ENCODE measurements at regions not wholly inside any gene's neighbourhood (a gene's known extent, or its start where the extent isn't known, plus 50 kb on each side); places are given as distances from the start of the nearest gene placed in this dataset.

DNA sequence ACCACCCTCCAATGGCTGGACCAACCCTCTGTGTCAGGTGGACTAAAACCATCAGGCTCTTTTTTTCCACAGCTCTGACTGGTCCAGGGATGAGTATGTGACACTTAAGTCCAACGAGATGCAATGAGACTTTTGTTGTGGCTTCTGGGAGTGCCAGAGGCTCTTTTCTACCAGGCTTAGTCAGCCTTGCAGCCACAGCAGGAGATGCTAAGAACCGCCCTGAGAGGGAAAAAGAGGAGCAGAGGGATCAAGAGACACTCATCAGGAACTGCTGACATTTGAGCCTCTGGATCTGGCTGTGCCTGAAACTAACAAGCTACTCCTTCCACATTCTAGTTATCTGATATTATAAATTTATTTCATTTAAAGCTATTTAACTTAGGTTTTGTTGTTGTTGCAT, 270.9 kb upstream of the SULF2 start:
- H3K9ac ChIP-seq (ENCODE audit: low read length) = no peak overlapping the region
- H3K4me1 ChIP-seq (ENCODE audit: control insufficient read depth, insufficient read depth, low read length) = peaks cover 7% of the 10 kb centered on the region; the same call in 1 of the 2 replicates
- no peak overlapping the region for H3K4me3 ChIP-seq (ENCODE audit: low read depth, low read length)
- no peaks in the 10 kb centered on the region for H3K36me3 ChIP-seq (ENCODE audit: control insufficient read depth, insufficient read depth, low read length)
- H3K27me3 ChIP-seq (ENCODE audit: control insufficient read depth, insufficient read depth, low read length) = no peaks in the 10 kb centered on the region
- peaks cover 40% of the 10 kb centered on the region for H3K9me3 ChIP-seq (ENCODE audit: control insufficient read depth, insufficient read depth, low read depth, low read length)
- no peak overlapping the region for H3K27ac ChIP-seq (ENCODE audit: low read depth, low read length)

DNA sequence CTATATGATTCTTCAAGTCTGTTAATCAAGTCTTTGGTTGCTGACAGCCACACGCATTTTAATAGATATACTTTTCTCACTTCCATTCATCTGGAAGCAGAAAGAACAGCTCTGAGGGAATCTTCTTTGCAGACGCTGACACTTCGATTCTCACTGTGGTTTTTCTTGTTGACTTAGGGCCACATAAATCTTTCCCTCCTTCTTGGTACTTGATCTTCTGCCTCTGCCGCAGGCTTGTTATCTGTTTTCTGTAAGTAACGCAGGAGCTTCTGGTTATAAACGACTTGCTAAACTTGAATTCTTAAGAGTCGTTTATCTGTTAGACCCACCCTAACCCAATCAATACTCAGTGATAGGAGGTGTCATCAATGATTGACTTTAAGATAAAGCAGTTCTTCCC, 268.8 kb upstream of the SULF2 start:
- Histone ChIP-seq H3K27ac (ENCODE audit: low read depth, low read length) (no peak overlapping the region), H3K4me1 (ENCODE audit: control insufficient read depth, insufficient read depth, low read length) (peaks cover 7% of the 10 kb centered on the region; the same call in 1 of the 2 replicates), H3K4me3 (ENCODE audit: low read depth, low read length) (no peak overlapping the region), H3K27me3 (ENCODE audit: control insufficient read depth, insufficient read depth, low read length) (no peaks in the 10 kb centered on the region), H3K9ac (ENCODE audit: low read length) (no peak overlapping the region), H3K36me3 (ENCODE audit: control insufficient read depth, insufficient read depth, low read length) (no peaks in the 10 kb centered on the region), H3K9me3 (ENCODE audit: control insufficient read depth, insufficient read depth, low read depth, low read length) (peaks cover 35% of the 10 kb centered on the region)

- H3K36me3 ChIP-seq (ENCODE audit: control insufficient read depth, insufficient read depth, low read length) = no peaks in the 10 kb centered on the region
- peaks cover 20% of the 10 kb centered on the region for H3K9me3 ChIP-seq (ENCODE audit: control insufficient read depth, insufficient read depth, low read depth, low read length)
- no peak overlapping the region for H3K4me3 ChIP-seq (ENCODE audit: low read depth, low read length)
- H3K9ac ChIP-seq (ENCODE audit: low read length) = no peak overlapping the region
- no peak overlapping the region for H3K27ac ChIP-seq (ENCODE audit: low read depth, low read length)
- H3K4me1 ChIP-seq (ENCODE audit: control insufficient read depth, insufficient read depth, low read length) = peaks cover 7% of the 10 kb centered on the region; the same call in 1 of the 2 replicates
- H3K27me3 ChIP-seq (ENCODE audit: control insufficient read depth, insufficient read depth, low read length) = no peaks in the 10 kb centered on the region
Measured at GRCh38 chr20:48052475-48052835, 267.2 kb upstream of the SULF2 start.

DNA sequence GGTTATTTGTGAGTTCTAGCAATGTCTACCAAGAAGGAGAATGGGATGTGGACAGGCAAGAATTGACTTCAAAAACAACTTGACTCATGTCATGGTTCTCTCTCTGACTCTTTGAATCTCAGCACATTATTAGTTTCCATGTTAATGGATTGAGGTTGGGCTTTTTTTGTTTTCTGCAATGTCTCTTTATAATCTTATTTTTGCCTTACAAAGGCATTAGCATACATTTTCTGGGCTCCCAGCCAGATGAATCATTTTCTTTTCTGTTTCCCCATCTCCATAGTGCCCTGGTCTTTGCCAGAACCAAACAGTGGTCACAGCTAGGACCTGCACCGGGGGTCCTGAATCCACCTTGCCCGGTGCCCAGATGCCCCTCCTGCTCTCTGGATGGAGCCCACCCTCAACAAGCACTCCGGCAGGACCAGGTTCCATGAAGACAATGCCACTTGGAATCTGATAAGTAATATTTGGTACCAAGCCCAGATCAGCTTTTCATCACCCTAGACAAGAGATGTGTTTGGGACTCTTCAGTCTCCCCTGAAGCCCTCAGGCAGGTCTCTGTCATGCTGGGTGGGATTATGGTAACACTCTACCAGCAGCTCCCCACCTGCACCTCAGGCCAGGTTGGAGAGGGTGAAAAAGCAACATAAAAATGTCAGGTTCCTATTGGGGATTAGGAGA, 266.7 kb upstream of the SULF2 start:
- no peak overlapping the region for H3K27ac ChIP-seq (ENCODE audit: low read depth, low read length)
- H3K4me1 ChIP-seq (ENCODE audit: control insufficient read depth, insufficient read depth, low read length) = peaks cover 7% of the 10 kb centered on the region; the same call in 1 of the 2 replicates
- peaks cover 15% of the 10 kb centered on the region for H3K9me3 ChIP-seq (ENCODE audit: control insufficient read depth, insufficient read depth, low read depth, low read length)
- no peak overlapping the region for H3K4me3 ChIP-seq (ENCODE audit: low read depth, low read length)
- H3K36me3 ChIP-seq (ENCODE audit: control insufficient read depth, insufficient read depth, low read length) = no peaks in the 10 kb centered on the region
- H3K9ac ChIP-seq (ENCODE audit: low read length) = no peak overlapping the region
- no peaks in the 10 kb centered on the region for H3K27me3 ChIP-seq (ENCODE audit: control insufficient read depth, insufficient read depth, low read length)

DNA sequence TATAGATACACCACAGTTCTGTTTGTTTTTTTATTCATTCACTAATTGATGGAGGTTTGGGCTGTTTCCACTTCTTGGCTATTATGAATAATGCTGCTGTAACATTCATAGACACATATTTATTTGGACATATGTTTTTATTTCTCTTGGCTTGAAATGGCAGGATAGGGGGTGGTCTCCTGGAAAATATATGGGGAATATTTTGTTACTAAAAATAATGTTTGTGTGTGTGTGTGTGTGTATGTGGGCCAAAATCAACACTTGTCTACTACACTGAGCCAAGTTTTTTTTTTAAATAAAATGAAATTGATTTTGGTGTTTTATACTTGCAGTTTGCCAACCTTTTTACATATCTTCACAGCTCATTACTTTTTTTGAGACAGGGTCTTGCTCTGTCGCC, 264.4 kb upstream of the SULF2 start:
- H3K9me3 ChIP-seq (ENCODE audit: control insufficient read depth, insufficient read depth, low read depth, low read length) = peaks cover 8% of the 10 kb centered on the region; the same call in 1 of the 2 replicates
- no peaks in the 10 kb centered on the region for H3K36me3 ChIP-seq (ENCODE audit: control insufficient read depth, insufficient read depth, low read length)
- peaks cover 7% of the 10 kb centered on the region; the same call in 1 of the 2 replicates for H3K4me1 ChIP-seq (ENCODE audit: control insufficient read depth, insufficient read depth, low read length)
- H3K9ac ChIP-seq (ENCODE audit: low read length) = no peak overlapping the region
- 0 out of 2 replicates have a peak, but pooled peaks cover 3% of the 10 kb centered on the region for H3K27me3 ChIP-seq (ENCODE audit: control insufficient read depth, insufficient read depth, low read length)
- no peak overlapping the region for H3K27ac ChIP-seq (ENCODE audit: low read depth, low read length)
- no peak overlapping the region for H3K4me3 ChIP-seq (ENCODE audit: low read depth, low read length)

DNA sequence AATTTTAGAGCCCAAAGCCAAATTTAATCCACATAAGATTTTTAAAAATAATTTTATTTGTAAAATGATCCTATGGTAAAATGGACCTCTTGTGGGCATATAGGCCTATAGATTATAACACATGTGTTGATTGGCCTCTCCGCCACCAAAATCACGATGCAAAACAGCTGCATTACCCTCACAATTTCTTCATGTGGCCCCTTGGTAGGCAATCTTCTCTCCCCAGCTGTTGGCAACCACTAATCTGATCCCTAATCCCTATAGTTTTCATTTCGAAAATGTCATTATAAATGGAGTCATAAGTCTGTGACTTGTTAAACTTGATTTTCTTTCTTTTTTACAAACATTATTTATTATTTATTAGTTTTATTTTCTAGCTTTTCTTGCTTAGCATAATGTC, 263.9 kb upstream of the SULF2 start:
- Histone ChIP-seq H3K27ac (ENCODE audit: low read depth, low read length) (no peak overlapping the region), H3K4me3 (ENCODE audit: low read depth, low read length) (no peak overlapping the region), H3K27me3 (ENCODE audit: control insufficient read depth, insufficient read depth, low read length) (0 out of 2 replicates have a peak, but pooled peaks cover 3% of the 10 kb centered on the region), H3K9ac (ENCODE audit: low read length) (no peak overlapping the region), H3K36me3 (ENCODE audit: control insufficient read depth, insufficient read depth, low read length) (no peaks in the 10 kb centered on the region), H3K9me3 (ENCODE audit: control insufficient read depth, insufficient read depth, low read depth, low read length) (peaks cover 8% of the 10 kb centered on the region; the same call in 1 of the 2 replicates), H3K4me1 (ENCODE audit: control insufficient read depth, insufficient read depth, low read length) (peaks cover 7% of the 10 kb centered on the region; the same call in 1 of the 2 replicates)

- Histone ChIP-seq H3K36me3 (ENCODE audit: control insufficient read depth, insufficient read depth, low read length) (no peaks in the 10 kb centered on the region), H3K9ac (ENCODE audit: low read length) (no peak overlapping the region), H3K4me1 (ENCODE audit: control insufficient read depth, insufficient read depth, low read length) (peaks cover 7% of the 10 kb centered on the region; the same call in 1 of the 2 replicates), H3K4me3 (ENCODE audit: low read depth, low read length) (no peak overlapping the region), H3K27ac (ENCODE audit: low read depth, low read length) (no peak overlapping the region), H3K9me3 (ENCODE audit: control insufficient read depth, insufficient read depth, low read depth, low read length) (peaks cover 12% of the 10 kb centered on the region; the same call in 1 of the 2 replicates), H3K27me3 (ENCODE audit: control insufficient read depth, insufficient read depth, low read length) (0 out of 2 replicates have a peak, but pooled peaks cover 3% of the 10 kb centered on the region)
Measured at GRCh38 chr20:48047447-48047846, 262.2 kb upstream of the SULF2 start.

DNA sequence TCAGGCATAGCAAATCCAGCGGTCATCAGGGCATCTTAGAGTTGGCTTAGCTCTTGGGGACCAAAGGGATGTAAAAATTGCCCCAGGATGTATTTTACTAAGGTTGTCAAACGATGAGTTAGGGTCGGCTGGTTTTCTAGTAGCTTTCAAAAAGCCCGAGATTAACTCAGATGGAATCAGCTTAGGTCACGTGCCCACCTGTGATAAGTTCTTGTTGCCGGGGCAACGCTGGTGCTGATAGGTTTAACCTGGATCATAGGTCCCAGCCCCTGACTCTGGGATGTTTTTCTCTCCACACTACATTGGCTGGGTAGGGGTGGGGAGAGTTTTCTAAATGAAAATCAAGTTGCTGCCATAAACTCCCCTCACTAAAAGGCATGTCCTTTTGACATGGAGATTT, 257.3 kb upstream of the SULF2 start:
- no peaks in the 10 kb centered on the region for H3K36me3 ChIP-seq (ENCODE audit: control insufficient read depth, insufficient read depth, low read length)
- H3K4me1 ChIP-seq (ENCODE audit: control insufficient read depth, insufficient read depth, low read length) = peaks cover 5% of the 10 kb centered on the region; the same call in 1 of the 2 replicates
- H3K9me3 ChIP-seq (ENCODE audit: control insufficient read depth, insufficient read depth, low read depth, low read length) = peaks cover 13% of the 10 kb centered on the region
- H3K4me3 ChIP-seq (ENCODE audit: low read depth, low read length) = no peak overlapping the region
- no peak overlapping the region for H3K27ac ChIP-seq (ENCODE audit: low read depth, low read length)
- no peak overlapping the region for H3K9ac ChIP-seq (ENCODE audit: low read length)
- 0 out of 2 replicates have a peak, but pooled peaks cover 3% of the 10 kb centered on the region for H3K27me3 ChIP-seq (ENCODE audit: control insufficient read depth, insufficient read depth, low read length)

DNA sequence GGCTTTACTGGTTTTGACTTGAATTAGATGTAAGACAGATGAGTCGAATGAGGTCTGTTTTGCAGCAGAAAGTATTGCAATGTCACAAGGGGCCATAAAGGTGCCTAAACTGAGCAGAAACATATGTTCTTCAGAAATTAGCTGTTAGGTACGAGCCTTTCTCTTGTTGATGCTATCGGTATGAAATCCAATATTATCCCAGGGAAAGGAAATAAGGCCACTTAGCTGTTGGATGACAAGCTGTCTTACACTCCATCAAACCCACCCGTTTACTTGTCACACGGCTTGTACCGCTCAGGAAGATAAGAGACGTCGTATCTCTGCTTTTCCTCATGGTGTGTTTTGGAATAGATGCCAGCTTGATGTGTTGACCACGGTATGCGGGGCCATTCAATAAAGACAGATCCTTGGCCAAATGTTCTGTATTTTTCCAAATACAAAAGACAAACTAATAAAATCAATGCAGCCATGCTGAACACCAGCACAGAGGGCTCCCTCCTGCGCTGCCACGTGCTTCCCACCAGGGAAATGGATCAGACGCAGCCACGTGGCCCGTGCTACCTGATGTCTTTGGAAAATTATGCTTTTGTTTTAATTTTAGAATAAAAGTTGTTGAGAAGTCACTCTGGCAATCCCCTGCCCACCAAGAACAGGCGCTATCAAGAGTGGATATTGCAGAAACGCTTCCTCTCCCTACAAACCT, 255.9 kb upstream of the SULF2 start:
- H3K27ac ChIP-seq (ENCODE audit: low read depth, low read length) = no peak overlapping the region
- no peak overlapping the region for H3K4me3 ChIP-seq (ENCODE audit: low read depth, low read length)
- H3K4me1 ChIP-seq (ENCODE audit: control insufficient read depth, insufficient read depth, low read length) = peaks cover 5% of the 10 kb centered on the region; the same call in 1 of the 2 replicates
- H3K27me3 ChIP-seq (ENCODE audit: control insufficient read depth, insufficient read depth, low read length) = 0 out of 2 replicates have a peak, but pooled peaks cover 1% of the 10 kb centered on the region
- H3K36me3 ChIP-seq (ENCODE audit: control insufficient read depth, insufficient read depth, low read length) = no peaks in the 10 kb centered on the region
- no peak overlapping the region for H3K9ac ChIP-seq (ENCODE audit: low read length)
- peaks cover 13% of the 10 kb centered on the region for H3K9me3 ChIP-seq (ENCODE audit: control insufficient read depth, insufficient read depth, low read depth, low read length)

- no peaks in the 10 kb centered on the region for H3K36me3 ChIP-seq (ENCODE audit: control insufficient read depth, insufficient read depth, low read length)
- H3K9ac ChIP-seq (ENCODE audit: low read length) = no peak overlapping the region
- no peaks in the 10 kb centered on the region for H3K27me3 ChIP-seq (ENCODE audit: control insufficient read depth, insufficient read depth, low read length)
- peaks cover 5% of the 10 kb centered on the region; the same call in 1 of the 2 replicates for H3K4me1 ChIP-seq (ENCODE audit: control insufficient read depth, insufficient read depth, low read length)
- no peak overlapping the region for H3K27ac ChIP-seq (ENCODE audit: low read depth, low read length)
- peaks cover 14% of the 10 kb centered on the region for H3K9me3 ChIP-seq (ENCODE audit: control insufficient read depth, insufficient read depth, low read depth, low read length)
- no peak overlapping the region for H3K4me3 ChIP-seq (ENCODE audit: low read depth, low read length)
Measured at GRCh38 chr20:48040491-48040890, 255.2 kb upstream of the SULF2 start.

GRCh38 chr20:48040051-48040450, 254.8 kb upstream of the SULF2 start:
- Histone ChIP-seq H3K4me3 (ENCODE audit: low read depth, low read length) (no peak overlapping the region), H3K9ac (ENCODE audit: low read length) (no peak overlapping the region), H3K9me3 (ENCODE audit: control insufficient read depth, insufficient read depth, low read depth, low read length) (peaks cover 19% of the 10 kb centered on the region)

More at GRCh38 chr20:48040051-48040450, 254.8 kb upstream of the SULF2 start:
- H3K27me3 ChIP-seq (ENCODE audit: control insufficient read depth, insufficient read depth, low read length) = no peaks in the 10 kb centered on the region
- H3K4me1 ChIP-seq (ENCODE audit: control insufficient read depth, insufficient read depth, low read length) = peaks cover 5% of the 10 kb centered on the region; the same call in 1 of the 2 replicates
- no peaks in the 10 kb centered on the region for H3K36me3 ChIP-seq (ENCODE audit: control insufficient read depth, insufficient read depth, low read length)
- H3K27ac ChIP-seq (ENCODE audit: low read depth, low read length) = no peak overlapping the region
